ENCODE measurements at regions not wholly inside any gene's neighbourhood (a gene's known extent, or its start where the extent isn't known, plus 50 kb on each side); places are given as distances from the start of the nearest gene placed in this dataset.

DNA sequence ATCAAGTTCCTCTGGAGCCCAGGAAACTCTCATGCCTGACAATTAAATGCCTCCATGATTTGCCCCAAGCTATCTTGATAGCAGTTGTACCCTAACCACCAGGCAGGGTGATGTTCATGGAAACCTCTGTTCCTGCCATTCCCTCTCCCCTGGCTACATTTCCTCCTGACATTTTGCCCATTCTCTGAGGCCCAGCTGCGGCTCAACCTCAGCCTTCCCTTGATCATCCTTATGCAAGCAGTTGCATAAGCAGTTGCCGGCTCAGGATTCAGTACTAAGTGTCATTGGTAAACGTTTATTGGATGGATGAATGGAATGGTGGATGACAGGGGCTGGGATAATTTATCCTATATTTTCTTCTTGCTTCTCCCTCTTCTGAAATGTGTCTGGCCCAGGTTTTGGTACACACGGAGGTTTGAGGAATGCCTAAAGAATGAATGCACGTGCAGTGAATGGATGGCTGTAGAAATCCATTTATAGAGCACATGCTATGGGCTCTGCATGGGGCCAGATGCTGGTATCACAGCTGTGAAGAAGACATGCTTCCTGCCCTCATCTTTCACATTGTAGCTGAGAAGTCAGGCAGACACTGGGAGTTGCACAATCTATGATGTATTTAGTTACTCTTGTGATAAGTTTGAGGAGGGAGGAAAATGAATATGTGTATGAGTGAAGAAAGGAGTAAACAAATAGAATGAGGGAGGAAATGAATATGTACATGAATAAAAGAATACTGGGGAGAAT, 261.8 kb downstream of the FOXD2 start:
- TF ChIP-seq RXRA (IDR thresholded peaks at IDR 0.05; ENCODE audit: insufficient read depth, low read depth, low read length) (no peak), BRCA1 (IDR thresholded peaks at IDR 0.05; ENCODE audit: low read depth, low read length) (no peak), BCL11A (IDR thresholded peaks at IDR 0.05; ENCODE audit: low read depth in 2 of 2, low read length in 2 of 2) (no peak), POLR2A (IDR thresholded peaks at IDR 0.05; ENCODE audit: control extremely low read depth in 1 of 2, low read depth in 2 of 2, low read length in 2 of 2) (no peak), POLR2AphosphoS5 (IDR thresholded peaks at IDR 0.05; ENCODE audit: low read depth, low read length) (no peak), ZNF274 (IDR thresholded peaks at IDR 0.05; ENCODE audit: borderline replicate concordance, extremely low read depth, low read length) (no peak), GABPA (IDR thresholded peaks at IDR 0.05; ENCODE audit: borderline replicate concordance, insufficient read depth, low read length) (no peak)
- TF ChIP-seq, protein P1, sequence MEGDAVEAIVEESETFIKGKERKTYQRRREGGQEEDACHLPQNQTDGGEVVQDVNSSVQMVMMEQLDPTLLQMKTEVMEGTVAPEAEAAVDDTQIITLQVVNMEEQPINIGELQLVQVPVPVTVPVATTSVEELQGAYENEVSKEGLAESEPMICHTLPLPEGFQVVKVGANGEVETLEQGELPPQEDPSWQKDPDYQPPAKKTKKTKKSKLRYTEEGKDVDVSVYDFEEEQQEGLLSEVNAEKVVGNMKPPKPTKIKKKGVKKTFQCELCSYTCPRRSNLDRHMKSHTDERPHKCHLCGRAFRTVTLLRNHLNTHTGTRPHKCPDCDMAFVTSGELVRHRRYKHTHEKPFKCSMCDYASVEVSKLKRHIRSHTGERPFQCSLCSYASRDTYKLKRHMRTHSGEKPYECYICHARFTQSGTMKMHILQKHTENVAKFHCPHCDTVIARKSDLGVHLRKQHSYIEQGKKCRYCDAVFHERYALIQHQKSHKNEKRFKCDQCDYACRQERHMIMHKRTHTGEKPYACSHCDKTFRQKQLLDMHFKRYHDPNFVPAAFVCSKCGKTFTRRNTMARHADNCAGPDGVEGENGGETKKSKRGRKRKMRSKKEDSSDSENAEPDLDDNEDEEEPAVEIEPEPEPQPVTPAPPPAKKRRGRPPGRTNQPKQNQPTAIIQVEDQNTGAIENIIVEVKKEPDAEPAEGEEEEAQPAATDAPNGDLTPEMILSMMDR (IDR thresholded peaks at IDR 0.05; ENCODE audit: control extremely low read depth in 1 of 3, insufficient read depth in 1 of 3, low read depth in 1 of 3, low read length in 3 of 3) = no peak

Measured in H1 (cell line).